Endothelial cell (in vitro differentiated cells): ENCODE measurements at regions not wholly inside any gene's neighbourhood (a gene's known extent, or its start where the extent isn't known, plus 50 kb on each side); places are given as distances from the start of the nearest gene placed in this dataset.

Experiments used
- DNase-seq: peaks from one replicate; pipeline ENCODE4 v3.0.0; 2021; ENCODE audit warnings: low spot score
- H3K27ac Mint-ChIP-seq: one replicate; pipeline ENCODE4 v1.8.0; 2021; ENCODE audit warnings: mixed read lengths, inconsistent platforms; ENCODE audit not compliant: unreplicated experiment
- H3K27me3 Mint-ChIP-seq: one replicate; pipeline ENCODE4 v1.8.0; 2021; ENCODE audit warnings: mild to moderate bottlenecking, moderate library complexity, mixed read lengths, inconsistent platforms; ENCODE audit not compliant: unreplicated experiment
- H3K36me3 Mint-ChIP-seq: one replicate; pipeline ENCODE4 v1.8.0; 2021; ENCODE audit warnings: mild to moderate bottlenecking, low read depth, mixed read lengths, inconsistent platforms; ENCODE audit not compliant: unreplicated experiment
- H3K4me1 Mint-ChIP-seq: one replicate; pipeline ENCODE4 v1.8.0; 2021; ENCODE audit warnings: mild to moderate bottlenecking, mixed read lengths, inconsistent platforms; ENCODE audit not compliant: unreplicated experiment
- H3K4me3 Mint-ChIP-seq: one replicate; pipeline ENCODE4 v1.8.0; 2021; ENCODE audit warnings: mild to moderate bottlenecking, mixed read lengths, inconsistent platforms; ENCODE audit not compliant: unreplicated experiment
- H3K9me3 Mint-ChIP-seq: one replicate; pipeline ENCODE4 v1.8.0; 2021; ENCODE audit warnings: mixed read lengths, inconsistent platforms; ENCODE audit not compliant: unreplicated experiment
- TF ChIP-seq, protein P1 (sequence below): fragments of 200-600 bp; sonication (generic); IDR thresholded peaks from one replicate; pipeline ENCODE4 v1.5.0; 2021; ENCODE audit warnings: antibody characterized with exemption; ENCODE audit not compliant: unreplicated experiment

DNA sequence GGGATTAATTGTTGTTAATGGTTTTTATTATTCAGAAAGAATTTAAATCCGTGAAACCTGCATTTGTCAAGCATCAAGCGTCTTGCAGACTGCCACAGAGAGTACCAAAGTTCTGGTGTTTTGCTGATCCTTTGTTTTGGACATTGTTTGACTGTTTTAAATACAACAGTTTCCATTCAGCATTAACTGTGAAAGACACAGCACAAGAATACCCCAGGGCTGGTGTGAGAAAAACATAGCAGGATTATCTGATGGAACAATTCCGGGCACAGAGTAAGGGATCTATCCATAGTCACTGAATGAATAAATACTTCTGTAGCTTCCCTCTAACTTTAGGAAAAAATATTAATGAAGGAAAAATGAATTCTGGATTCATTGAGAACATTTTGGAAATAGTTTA is 202.3 kb downstream of the LTN1 start:
- no peaks in the 10 kb centered on the region for H3K36me3 Mint-ChIP-seq
- no peak overlapping the region for H3K4me3 Mint-ChIP-seq
- no peak for DNase-seq
- TF ChIP-seq, protein P1, sequence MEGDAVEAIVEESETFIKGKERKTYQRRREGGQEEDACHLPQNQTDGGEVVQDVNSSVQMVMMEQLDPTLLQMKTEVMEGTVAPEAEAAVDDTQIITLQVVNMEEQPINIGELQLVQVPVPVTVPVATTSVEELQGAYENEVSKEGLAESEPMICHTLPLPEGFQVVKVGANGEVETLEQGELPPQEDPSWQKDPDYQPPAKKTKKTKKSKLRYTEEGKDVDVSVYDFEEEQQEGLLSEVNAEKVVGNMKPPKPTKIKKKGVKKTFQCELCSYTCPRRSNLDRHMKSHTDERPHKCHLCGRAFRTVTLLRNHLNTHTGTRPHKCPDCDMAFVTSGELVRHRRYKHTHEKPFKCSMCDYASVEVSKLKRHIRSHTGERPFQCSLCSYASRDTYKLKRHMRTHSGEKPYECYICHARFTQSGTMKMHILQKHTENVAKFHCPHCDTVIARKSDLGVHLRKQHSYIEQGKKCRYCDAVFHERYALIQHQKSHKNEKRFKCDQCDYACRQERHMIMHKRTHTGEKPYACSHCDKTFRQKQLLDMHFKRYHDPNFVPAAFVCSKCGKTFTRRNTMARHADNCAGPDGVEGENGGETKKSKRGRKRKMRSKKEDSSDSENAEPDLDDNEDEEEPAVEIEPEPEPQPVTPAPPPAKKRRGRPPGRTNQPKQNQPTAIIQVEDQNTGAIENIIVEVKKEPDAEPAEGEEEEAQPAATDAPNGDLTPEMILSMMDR = no peak
- H3K27me3 Mint-ChIP-seq = no peaks in the 10 kb centered on the region
- H3K4me1 Mint-ChIP-seq = peaks cover 18% of the 10 kb centered on the region
- no peaks in the 10 kb centered on the region for H3K9me3 Mint-ChIP-seq
- H3K27ac Mint-ChIP-seq = no peak overlapping the region

DNA sequence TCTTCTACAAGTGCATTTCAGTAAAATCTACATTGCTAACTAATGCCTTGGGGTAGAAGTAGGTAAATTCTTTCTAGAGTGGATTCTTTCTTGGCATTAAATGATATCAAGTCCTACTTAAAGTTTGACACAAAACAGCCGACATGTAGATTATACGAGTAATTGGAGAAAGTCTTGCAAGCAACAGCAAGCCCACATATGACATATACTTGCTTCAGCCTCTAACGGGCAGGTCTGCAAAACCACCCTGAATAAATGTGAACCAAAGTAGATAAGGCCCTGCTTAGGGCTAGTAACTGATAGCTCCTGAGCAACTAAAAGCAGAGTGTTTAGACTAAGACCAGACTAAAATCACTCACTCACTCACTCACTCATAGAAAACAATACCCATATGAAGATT is 203.2 kb downstream of the LTN1 start:
- Mint-ChIP-seq H3K36me3 (no peaks in the 10 kb centered on the region), H3K27me3 (no peaks in the 10 kb centered on the region), H3K27ac (no peak overlapping the region), H3K4me3 (no peak overlapping the region), H3K4me1 (peaks cover 10% of the 10 kb centered on the region), H3K9me3 (no peaks in the 10 kb centered on the region)
- TF ChIP-seq, protein P1 = no peak
- no peak for DNase-seq

DNA sequence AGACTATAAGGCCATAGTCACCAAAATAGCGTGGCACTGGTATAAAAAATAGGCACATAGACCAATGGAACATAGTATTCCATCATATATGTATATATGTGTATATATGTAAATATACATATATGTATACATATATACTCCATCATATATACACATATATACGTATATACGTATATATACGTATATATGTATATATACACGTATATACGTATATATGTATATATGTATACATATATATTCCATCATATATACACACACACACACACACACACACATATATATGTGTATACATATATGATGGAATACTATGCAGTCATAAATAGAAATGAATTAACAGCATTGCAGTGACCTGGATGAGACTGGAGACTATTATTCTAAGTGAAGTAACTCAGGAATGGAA is 204.6 kb downstream of the LTN1 start:
- Mint-ChIP-seq H3K36me3 (no peaks in the 10 kb centered on the region), H3K27ac (no peak overlapping the region), H3K4me1 (no peaks in the 10 kb centered on the region), H3K9me3 (no peaks in the 10 kb centered on the region), H3K4me3 (no peak overlapping the region), H3K27me3 (no peaks in the 10 kb centered on the region)
- TF ChIP-seq, protein P1 = no peak
- DNase-seq = no peak

DNA sequence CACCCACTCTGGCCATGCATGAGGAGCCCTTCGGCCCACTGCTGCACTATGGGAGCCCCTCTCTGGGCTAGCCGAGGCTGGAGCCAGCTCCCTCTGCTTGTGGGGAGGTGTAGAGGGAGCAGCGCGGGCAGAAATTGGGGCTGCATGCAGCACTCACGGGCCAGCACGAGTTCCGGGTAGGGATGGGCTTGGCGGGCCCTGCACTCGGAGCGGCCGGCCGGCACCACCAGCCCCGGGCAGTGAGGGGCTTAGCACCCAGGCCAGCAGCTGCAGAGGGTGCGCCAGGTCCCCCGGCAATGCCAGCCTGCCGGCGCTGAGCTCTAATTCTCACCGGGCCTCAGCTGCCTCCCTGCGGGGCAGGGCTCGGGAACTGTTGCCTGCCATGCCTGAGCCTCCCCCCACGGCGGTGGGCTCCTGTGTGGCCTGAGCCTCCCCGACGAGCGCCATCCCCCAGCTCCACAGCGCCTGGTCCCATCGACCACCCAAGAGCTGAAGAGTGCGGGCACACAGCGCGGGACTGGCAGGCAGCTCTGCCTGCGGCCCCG is 209.0 kb downstream of the LTN1 start:
- H3K4me1 Mint-ChIP-seq = no peaks in the 10 kb centered on the region
- H3K27ac Mint-ChIP-seq = no peak overlapping the region
- no peak for DNase-seq
- no peaks in the 10 kb centered on the region for H3K36me3 Mint-ChIP-seq
- H3K4me3 Mint-ChIP-seq = no peak overlapping the region
- H3K9me3 Mint-ChIP-seq = no peaks in the 10 kb centered on the region
- H3K27me3 Mint-ChIP-seq = no peaks in the 10 kb centered on the region
- TF ChIP-seq, protein P1 = no peak

DNA sequence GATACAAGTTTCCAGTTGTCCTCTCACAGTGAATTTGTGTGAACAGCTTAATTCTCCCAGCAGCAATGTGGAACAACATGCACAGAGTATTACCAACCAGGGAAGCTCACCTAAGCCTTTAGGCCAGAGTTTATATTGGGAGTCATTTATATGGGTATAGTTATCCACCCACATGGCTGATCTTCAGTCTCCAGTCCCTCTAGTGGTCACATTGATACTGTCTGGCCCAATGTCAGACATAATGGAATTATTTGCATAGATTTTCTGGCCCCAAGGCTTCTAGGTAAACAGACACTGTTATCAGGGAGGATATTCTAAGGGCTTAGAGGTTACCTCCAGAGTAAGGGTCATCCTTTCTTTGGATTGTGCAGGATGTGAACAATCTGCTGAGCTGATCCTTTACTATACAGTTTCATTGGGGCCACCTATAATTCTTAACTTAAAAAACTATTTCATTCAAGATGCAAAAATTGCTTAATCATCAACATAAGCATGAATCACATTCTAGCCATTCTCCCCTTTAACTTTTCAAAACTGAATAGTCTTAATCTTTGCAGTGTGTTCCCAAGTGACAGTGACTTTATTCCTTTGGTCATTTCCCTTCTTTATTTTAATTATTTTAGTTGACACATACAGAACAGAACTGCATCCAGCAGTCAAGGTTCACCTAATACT is 210.9 kb downstream of the LTN1 start:
- TF ChIP-seq, protein P1 = peak; percentile 57
- peak; percentile 9 for DNase-seq
- H3K27ac Mint-ChIP-seq = no peak overlapping the region
- H3K27me3 Mint-ChIP-seq = no peaks in the 10 kb centered on the region
- no peaks in the 10 kb centered on the region for H3K36me3 Mint-ChIP-seq
- H3K4me3 Mint-ChIP-seq = no peak overlapping the region
- no peaks in the 10 kb centered on the region for H3K4me1 Mint-ChIP-seq
- no peaks in the 10 kb centered on the region for H3K9me3 Mint-ChIP-seq
